Mucosa of stomach (tissue), 1 donor: ENCODE measurements at regions not wholly inside any gene's neighbourhood (a gene's known extent, or its start where the extent isn't known, plus 50 kb on each side); places are given as distances from the start of the nearest gene placed in this dataset.

Source experiments
- H3K27me3 ChIP-seq: one replicate; pipeline ENCODE4 v1.7.0; 2013; ENCODE audit warnings: mild to moderate bottlenecking, low read length; ENCODE audit not compliant: control insufficient read depth, insufficient read depth
- H3K36me3 ChIP-seq: one replicate; pipeline ENCODE4 v1.7.0; 2013; ENCODE audit warnings: low read length; ENCODE audit not compliant: control insufficient read depth, insufficient read depth
- H3K4me1 ChIP-seq: one replicate; pipeline ENCODE4 v1.7.0; 2013; ENCODE audit warnings: mild to moderate bottlenecking, low read length; ENCODE audit not compliant: control insufficient read depth, insufficient read depth
- H3K4me3 ChIP-seq: one replicate; pipeline ENCODE4 v1.7.0; 2013; ENCODE audit warnings: low read length
- H3K9ac ChIP-seq: one replicate; pipeline ENCODE4 v1.7.0; 2013; ENCODE audit warnings: mild to moderate bottlenecking, low read length, moderate library complexity
- H3K9me3 ChIP-seq: one replicate; pipeline ENCODE4 v1.7.0; 2013; ENCODE audit warnings: mild to moderate bottlenecking, low read length, moderate library complexity; ENCODE audit not compliant: control insufficient read depth
- donor health status: Pancreatic carcinoma.

DNA sequence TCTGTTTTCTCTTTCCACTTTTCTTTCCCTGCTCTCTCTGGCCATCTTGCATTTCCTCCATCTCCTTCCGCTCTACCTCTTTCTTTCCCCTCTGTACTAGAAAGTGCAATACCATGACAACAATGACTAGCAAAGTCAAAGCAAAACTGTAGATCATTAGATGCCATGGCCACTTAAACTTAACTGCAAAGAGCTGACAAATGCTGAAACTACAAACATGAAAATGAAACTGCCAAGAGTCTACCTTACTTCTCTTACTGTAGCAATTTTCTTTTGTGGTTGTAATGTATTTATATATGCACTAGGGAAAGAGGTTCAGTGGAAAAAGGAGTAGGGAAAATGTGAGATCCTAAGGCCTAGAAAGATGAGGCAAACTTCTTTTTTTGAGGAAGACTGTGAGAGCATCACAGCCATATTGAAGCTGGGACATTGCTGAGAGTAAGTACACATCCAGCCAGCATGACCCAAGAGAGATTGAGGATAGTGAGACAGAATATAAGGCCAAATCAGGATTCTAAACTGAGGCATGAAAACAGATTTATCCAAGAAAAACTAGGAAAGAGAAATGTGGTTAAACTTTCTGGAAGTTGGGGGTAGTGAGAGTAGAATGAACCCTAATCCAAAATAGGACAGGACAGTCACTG lies 276.6 kb upstream of the NAV3 start:
- Histone ChIP-seq H3K36me3 (no peaks in the 10 kb centered on the region), H3K9me3 (no peaks in the 10 kb centered on the region), H3K9ac (no peak overlapping the region), H3K4me1 (no peaks in the 10 kb centered on the region), H3K4me3 (no peak overlapping the region), H3K27me3 (no peaks in the 10 kb centered on the region)

- Histone ChIP-seq H3K4me3 (no peak overlapping the region), H3K36me3 (no peaks in the 10 kb centered on the region), H3K9ac (no peak overlapping the region), H3K4me1 (no peaks in the 10 kb centered on the region), H3K9me3 (no peaks in the 10 kb centered on the region), H3K27me3 (no peaks in the 10 kb centered on the region)
Measured at GRCh38 chr12:77549383-77550128, 281.1 kb upstream of the NAV3 start.

DNA sequence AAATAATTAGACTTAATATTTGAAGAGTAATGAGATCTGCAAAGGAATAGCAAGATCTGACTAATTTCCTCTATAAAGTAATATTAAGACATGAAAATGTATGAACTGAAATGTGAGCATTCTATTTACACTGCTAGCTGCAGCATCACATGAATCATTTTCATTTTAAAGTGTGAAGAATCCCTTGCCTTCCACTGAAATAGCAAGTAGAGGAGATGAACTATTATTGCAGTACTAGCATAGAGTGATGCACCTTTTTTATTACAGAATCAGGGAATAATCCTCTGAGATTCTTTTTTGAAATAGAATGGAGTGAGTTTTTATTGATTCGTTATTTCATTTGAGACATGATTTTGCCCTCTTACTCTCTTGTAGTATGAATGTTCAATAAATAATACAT lies 281.9 kb upstream of the NAV3 start:
- H3K9ac ChIP-seq: no peak overlapping the region
- no peaks in the 10 kb centered on the region for H3K36me3 ChIP-seq
- no peak overlapping the region for H3K4me3 ChIP-seq
- no peaks in the 10 kb centered on the region for H3K4me1 ChIP-seq
- no peaks in the 10 kb centered on the region for H3K27me3 ChIP-seq
- no peaks in the 10 kb centered on the region for H3K9me3 ChIP-seq

GRCh38 chr12:77540097-77540496 lies 290.6 kb upstream of the NAV3 start:
- Histone ChIP-seq H3K4me3 (no peak overlapping the region), H3K36me3 (no peaks in the 10 kb centered on the region), H3K9ac (no peak overlapping the region), H3K4me1 (no peaks in the 10 kb centered on the region), H3K9me3 (no peaks in the 10 kb centered on the region), H3K27me3 (no peaks in the 10 kb centered on the region)

GRCh38 chr12:77537663-77538062 lies 293.0 kb upstream of the NAV3 start:
- Histone ChIP-seq H3K9me3 (no peaks in the 10 kb centered on the region), H3K9ac (no peak overlapping the region), H3K4me1 (no peaks in the 10 kb centered on the region), H3K27me3 (no peaks in the 10 kb centered on the region), H3K4me3 (no peak overlapping the region), H3K36me3 (no peaks in the 10 kb centered on the region)

DNA sequence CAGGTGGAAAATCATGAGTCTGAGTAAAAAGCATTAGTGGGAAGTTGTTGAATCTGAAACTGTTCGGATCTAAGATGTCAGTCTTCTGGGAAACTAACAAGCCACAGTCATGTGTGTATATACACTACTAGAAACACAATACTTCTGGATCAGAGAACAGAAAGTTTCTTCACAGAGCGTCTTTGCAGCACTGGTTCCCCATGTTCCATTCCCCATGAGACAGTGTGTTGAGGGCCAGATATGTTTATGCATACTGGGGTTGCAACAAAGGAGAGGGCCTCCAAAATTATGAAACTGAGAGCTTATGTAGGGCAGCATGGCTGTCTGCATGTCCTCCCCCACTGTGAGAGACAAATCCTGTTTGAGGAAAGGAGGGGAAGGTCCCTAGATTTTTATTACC lies 295.0 kb upstream of the NAV3 start:
- Histone ChIP-seq H3K27me3 (no peaks in the 10 kb centered on the region), H3K9me3 (no peaks in the 10 kb centered on the region), H3K36me3 (no peaks in the 10 kb centered on the region), H3K9ac (no peak overlapping the region), H3K4me1 (no peaks in the 10 kb centered on the region), H3K4me3 (no peak overlapping the region)

- Histone ChIP-seq H3K36me3 (no peaks in the 10 kb centered on the region), H3K4me1 (no peaks in the 10 kb centered on the region), H3K27me3 (no peaks in the 10 kb centered on the region), H3K9ac (no peak overlapping the region), H3K9me3 (no peaks in the 10 kb centered on the region), H3K4me3 (no peak overlapping the region)
Measured at GRCh38 chr12:77531912-77532311, 298.8 kb upstream of the NAV3 start.

DNA sequence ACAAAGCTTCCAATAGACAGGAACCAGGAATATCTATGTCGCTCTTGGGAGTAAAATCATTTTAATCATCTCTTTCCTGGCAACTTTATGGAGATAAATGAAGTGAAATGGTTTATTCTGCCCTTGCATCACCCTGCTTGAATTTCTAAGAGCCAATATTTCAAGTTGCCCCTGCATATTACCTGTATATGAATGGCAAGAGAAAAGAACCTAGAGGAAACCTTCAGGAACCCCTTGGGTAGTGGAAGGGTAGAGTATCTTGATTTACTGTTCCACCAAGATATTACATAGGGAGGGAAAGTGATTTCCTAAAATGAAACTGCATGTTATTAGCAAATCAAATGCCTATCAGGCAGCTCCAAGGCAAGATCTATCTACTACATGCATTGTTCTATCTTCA lies 308.4 kb upstream of the NAV3 start:
- no peak overlapping the region for H3K9ac ChIP-seq
- H3K4me1 ChIP-seq: no peaks in the 10 kb centered on the region
- no peaks in the 10 kb centered on the region for H3K36me3 ChIP-seq
- no peaks in the 10 kb centered on the region for H3K9me3 ChIP-seq
- H3K4me3 ChIP-seq: no peak overlapping the region
- no peaks in the 10 kb centered on the region for H3K27me3 ChIP-seq

DNA sequence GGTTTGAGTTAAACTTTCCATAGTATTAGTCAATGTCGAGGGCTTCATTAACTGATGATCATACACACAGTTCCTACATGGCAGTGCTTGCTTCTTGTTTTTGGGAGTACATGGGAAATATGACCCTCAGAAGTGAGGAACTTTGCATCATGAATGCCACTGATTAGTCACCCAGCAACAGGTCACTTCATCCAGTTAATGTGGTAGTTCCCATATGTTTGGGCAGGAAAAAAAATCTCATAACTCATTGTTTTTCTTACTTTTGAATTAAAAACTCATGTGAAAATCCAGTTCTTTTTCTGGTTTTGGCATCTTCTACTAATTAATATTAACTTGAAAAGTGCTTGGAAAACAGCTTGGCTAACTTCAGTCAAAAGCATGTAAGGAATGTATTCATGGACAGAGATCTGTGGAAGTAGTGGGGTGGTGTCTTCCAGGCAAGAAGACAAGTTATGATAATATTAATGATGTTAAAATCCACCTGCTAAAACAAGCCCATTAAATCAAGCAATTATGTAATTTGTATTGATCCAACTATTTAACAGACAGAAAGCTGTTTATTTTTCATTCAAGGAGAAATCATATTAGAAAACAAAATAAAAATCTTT lies 309.1 kb upstream of the NAV3 start:
- Histone ChIP-seq H3K9ac (no peak overlapping the region), H3K27me3 (no peaks in the 10 kb centered on the region), H3K4me3 (no peak overlapping the region), H3K9me3 (no peaks in the 10 kb centered on the region), H3K4me1 (no peaks in the 10 kb centered on the region), H3K36me3 (no peaks in the 10 kb centered on the region)

GRCh38 chr12:77514511-77514910 lies 316.2 kb upstream of the NAV3 start:
- H3K36me3 ChIP-seq: no peaks in the 10 kb centered on the region
- no peak overlapping the region for H3K9ac ChIP-seq
- no peak overlapping the region for H3K4me3 ChIP-seq
- no peaks in the 10 kb centered on the region for H3K27me3 ChIP-seq
- no peaks in the 10 kb centered on the region for H3K4me1 ChIP-seq
- H3K9me3 ChIP-seq: no peaks in the 10 kb centered on the region

GRCh38 chr12:77510985-77511384 lies 319.7 kb upstream of the NAV3 start:
- no peak overlapping the region for H3K9ac ChIP-seq
- no peak overlapping the region for H3K4me3 ChIP-seq
- H3K9me3 ChIP-seq: no peaks in the 10 kb centered on the region
- no peaks in the 10 kb centered on the region for H3K4me1 ChIP-seq
- H3K36me3 ChIP-seq: no peaks in the 10 kb centered on the region
- no peaks in the 10 kb centered on the region for H3K27me3 ChIP-seq

GRCh38 chr12:77504466-77504865 lies 326.2 kb upstream of the NAV3 start:
- no peaks in the 10 kb centered on the region for H3K27me3 ChIP-seq
- no peaks in the 10 kb centered on the region for H3K36me3 ChIP-seq
- no peaks in the 10 kb centered on the region for H3K4me1 ChIP-seq
- no peaks in the 10 kb centered on the region for H3K9me3 ChIP-seq
- no peak overlapping the region for H3K4me3 ChIP-seq
- H3K9ac ChIP-seq: no peak overlapping the region
